ENCODE measurements at regions not wholly inside any gene's neighbourhood (a gene's known extent, or its start where the extent isn't known, plus 50 kb on each side); places are given as distances from the start of the nearest gene placed in this dataset.

- intact Hi-C loops (cut with DNase I): no loop called here
- DNase-seq: no peak
These were observed 57.7 kb upstream of the PARD3 start for GRCh38 chr10:34872820-34873219.

GRCh38 chr10:34869135-34869836 lies 54.2 kb upstream of the PARD3 start:
- intact Hi-C loops (cut with DNase I): no loop called here
- no peak for DNase-seq

- no peak for DNase-seq
- intact Hi-C loops (cut with DNase I): no loop called here
These were observed 53.5 kb upstream of the PARD3 start for GRCh38 chr10:34868589-34868988.

GRCh38 chr10:34866848-34867247 lies 51.8 kb upstream of the PARD3 start:
- intact Hi-C loops (cut with DNase I): no loop called here
- no peak for DNase-seq

Data from posterior cingulate gyrus (tissue), 11 donors.